Upper lobe of right lung (tissue), 1 donor: ENCODE measurements at regions not wholly inside any gene's neighbourhood (a gene's known extent, or its start where the extent isn't known, plus 50 kb on each side); places are given as distances from the start of the nearest gene placed in this dataset.
"Not testable (repeated sequence)": the region's sequence is repeated elsewhere in the genome, so short reads cannot be mapped to it uniquely, and the experiment has no call there.

ENCODE experiments used
- ATAC-seq: fragments of 200-7000 bp; cut with Tn5 transposase; one replicate; pipeline ENCODE4 v1.9.1; 2020; ENCODE audit warnings: mild to moderate bottlenecking, moderate library complexity
- DNase-seq: peaks from one replicate; pipeline ENCODE4 v3.0.0-alpha.2; 2020
- H3K27ac ChIP-seq: fragments of 200-600 bp; one replicate; pipeline ENCODE4 v1.8.0; 2022
- H3K27me3 ChIP-seq: fragments of 200-600 bp; one replicate; pipeline ENCODE4 v1.8.0; 2022; ENCODE audit warnings: mild to moderate bottlenecking
- H3K36me3 ChIP-seq: fragments of 200-600 bp; one replicate; pipeline ENCODE4 v1.8.0; 2022
- H3K4me1 ChIP-seq: fragments of 200-600 bp; one replicate; pipeline ENCODE4 v1.8.0; 2022
- H3K4me3 ChIP-seq: fragments of 200-600 bp; one replicate; pipeline ENCODE4 v1.8.0; 2022; ENCODE audit warnings: mild to moderate bottlenecking
- H3K9me3 ChIP-seq: fragments of 200-600 bp; one replicate; pipeline ENCODE4 v1.8.0; 2022
- intact Hi-C: fragments of 100-400 bp; cut with DNase I; formaldehyde crosslinking; loops from one replicate; pipeline ENCODE4 v1.11.0; 2022
- TF ChIP-seq, protein P1 (sequence below): fragments of 200-600 bp; IDR thresholded peaks from one replicate; pipeline ENCODE4 v1.8.0; 2022; ENCODE audit warnings: antibody characterized with exemption
- donor health status: DM: no; HTN: yes; CAD: no; lungs with severe emphysema.

DNA sequence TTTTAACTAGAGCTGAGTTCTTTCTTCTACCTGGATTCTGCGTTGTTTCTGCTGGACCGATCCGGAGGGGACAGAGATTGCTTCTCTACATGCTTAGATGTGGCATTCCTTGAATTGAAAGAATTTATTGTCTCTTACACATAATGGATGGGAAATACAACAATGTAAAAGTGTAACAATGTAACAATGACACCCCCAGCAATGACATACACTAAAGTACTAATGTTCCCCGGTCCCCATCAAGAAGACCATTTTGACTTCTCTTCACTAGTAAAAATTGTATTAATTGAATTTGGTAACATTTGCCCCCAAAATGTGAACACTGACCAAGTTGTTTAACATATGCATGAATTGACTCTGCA, 760.2 kb downstream of the TAF11L14 start:
- intact Hi-C loops, result no loop called here
- H3K9me3 ChIP-seq, result no peaks in the 10 kb centered on the region
- no peak overlapping the region for H3K27ac ChIP-seq
- H3K27me3 ChIP-seq, result no peaks in the 10 kb centered on the region
- no peaks in the 10 kb centered on the region for H3K36me3 ChIP-seq
- H3K4me3 ChIP-seq, result no peak overlapping the region
- ATAC-seq, result no peak
- TF ChIP-seq, protein P1, sequence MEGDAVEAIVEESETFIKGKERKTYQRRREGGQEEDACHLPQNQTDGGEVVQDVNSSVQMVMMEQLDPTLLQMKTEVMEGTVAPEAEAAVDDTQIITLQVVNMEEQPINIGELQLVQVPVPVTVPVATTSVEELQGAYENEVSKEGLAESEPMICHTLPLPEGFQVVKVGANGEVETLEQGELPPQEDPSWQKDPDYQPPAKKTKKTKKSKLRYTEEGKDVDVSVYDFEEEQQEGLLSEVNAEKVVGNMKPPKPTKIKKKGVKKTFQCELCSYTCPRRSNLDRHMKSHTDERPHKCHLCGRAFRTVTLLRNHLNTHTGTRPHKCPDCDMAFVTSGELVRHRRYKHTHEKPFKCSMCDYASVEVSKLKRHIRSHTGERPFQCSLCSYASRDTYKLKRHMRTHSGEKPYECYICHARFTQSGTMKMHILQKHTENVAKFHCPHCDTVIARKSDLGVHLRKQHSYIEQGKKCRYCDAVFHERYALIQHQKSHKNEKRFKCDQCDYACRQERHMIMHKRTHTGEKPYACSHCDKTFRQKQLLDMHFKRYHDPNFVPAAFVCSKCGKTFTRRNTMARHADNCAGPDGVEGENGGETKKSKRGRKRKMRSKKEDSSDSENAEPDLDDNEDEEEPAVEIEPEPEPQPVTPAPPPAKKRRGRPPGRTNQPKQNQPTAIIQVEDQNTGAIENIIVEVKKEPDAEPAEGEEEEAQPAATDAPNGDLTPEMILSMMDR, result no peak
- DNase-seq, result no peak
- no peaks in the 10 kb centered on the region for H3K4me1 ChIP-seq

- ATAC-seq (peak; percentile 40), DNase-seq (no peak)
- H3K27ac ChIP-seq, result no peak overlapping the region
- no peaks in the 10 kb centered on the region for H3K9me3 ChIP-seq
- intact Hi-C loops, result no loop called here
- no peaks in the 10 kb centered on the region for H3K27me3 ChIP-seq
- H3K36me3 ChIP-seq, result no peaks in the 10 kb centered on the region
- TF ChIP-seq, protein P1, result no peak
- H3K4me1 ChIP-seq, result no peaks in the 10 kb centered on the region
- no peak overlapping the region for H3K4me3 ChIP-seq
Observed at GRCh38 chr5:18395126-18396110, 761.2 kb downstream of the TAF11L14 start.

- Histone ChIP-seq H3K36me3 (no peaks in the 10 kb centered on the region), H3K4me3 (no peak overlapping the region), H3K9me3 (no peaks in the 10 kb centered on the region), H3K27me3 (no peaks in the 10 kb centered on the region), H3K27ac (no peak overlapping the region), H3K4me1 (no peaks in the 10 kb centered on the region)
- TF ChIP-seq, protein P1, result no peak
- ATAC-seq, result peak; percentile 69
- intact Hi-C loops, result no loop called here
- DNase-seq, result no peak
Observed at GRCh38 chr5:18397371-18397770, 763.1 kb downstream of the TAF11L14 start.

DNA sequence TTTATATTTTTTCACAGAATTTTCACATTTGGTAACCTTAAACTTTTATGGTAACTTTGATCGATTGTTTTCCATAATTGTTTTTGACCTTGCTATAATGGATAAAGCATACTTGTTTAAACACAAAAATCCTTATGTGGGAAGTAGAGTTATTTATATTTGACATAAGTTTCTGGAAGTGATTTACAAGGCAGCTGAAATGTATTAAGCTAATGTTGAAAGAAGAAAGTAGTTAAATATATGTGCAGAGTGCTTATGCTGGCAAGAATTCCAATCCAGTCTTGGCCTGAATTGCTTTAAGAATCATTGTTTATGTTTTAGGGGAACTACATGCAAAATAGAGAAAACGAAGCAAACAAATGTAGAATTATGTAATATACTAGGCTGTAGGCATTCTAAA, 763.6 kb downstream of the TAF11L14 start:
- Histone ChIP-seq H3K27ac (no peak overlapping the region), H3K27me3 (no peaks in the 10 kb centered on the region), H3K9me3 (no peaks in the 10 kb centered on the region), H3K4me1 (no peaks in the 10 kb centered on the region), H3K36me3 (no peaks in the 10 kb centered on the region), H3K4me3 (no peak overlapping the region)
- DNase-seq, result no peak
- TF ChIP-seq, protein P1, result no peak
- intact Hi-C loops, result no loop called here
- no peak for ATAC-seq

DNA sequence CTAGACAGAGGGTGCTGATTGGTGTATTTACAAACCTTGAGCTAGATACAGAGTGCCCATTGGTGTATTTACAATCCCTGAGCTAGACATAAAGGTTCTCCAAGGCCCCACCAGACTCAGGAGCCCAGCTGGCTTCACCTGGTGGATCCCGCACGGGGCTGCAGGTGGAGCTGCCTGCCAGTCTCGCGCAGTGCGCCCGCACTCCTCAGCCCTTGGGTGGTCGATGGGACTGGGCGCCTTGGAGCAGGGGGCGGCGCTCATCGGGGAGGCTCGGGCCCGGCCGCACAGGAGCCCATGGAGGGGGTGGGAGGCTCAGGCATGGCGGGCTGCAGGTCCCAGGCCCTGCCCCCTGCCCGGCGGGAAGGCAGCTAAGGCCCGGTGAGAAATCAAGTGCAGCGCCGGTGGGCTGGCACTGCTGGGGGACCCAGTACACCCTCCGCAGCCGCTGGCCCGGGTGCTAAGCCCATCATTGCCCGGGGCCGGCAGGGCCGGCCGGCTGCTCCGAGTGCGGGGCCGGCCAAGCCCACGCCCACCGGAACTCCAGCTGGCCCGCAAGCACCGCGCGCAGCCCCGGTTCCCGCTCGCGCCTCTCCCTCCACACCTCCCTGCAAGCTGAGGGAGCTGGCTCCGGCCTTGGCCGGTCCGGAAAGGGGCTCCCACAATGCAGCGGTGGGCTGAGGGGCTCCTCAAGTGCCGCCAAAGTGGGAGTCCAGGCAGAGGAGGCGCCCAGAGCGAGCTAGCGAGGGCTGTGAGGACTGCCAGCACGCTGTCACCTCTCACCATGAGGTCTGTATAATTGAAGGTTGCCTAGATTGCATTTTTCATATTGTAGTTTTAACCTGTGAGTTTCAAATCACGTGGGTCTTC, 765.4 kb downstream of the TAF11L14 start:
- H3K9me3 ChIP-seq, ATAC-seq, H3K27me3 ChIP-seq, H3K4me3 ChIP-seq, H3K36me3 ChIP-seq, DNase-seq, intact Hi-C loops, H3K4me1 ChIP-seq, H3K27ac ChIP-seq: not testable (repeated sequence)

GRCh38 chr5:18403141-18403540, 768.9 kb downstream of the TAF11L14 start:
- intact Hi-C loops, result no loop called here
- ATAC-seq (no peak), DNase-seq (no peak)
- Histone ChIP-seq H3K4me1 (no peaks in the 10 kb centered on the region), H3K9me3 (no peaks in the 10 kb centered on the region), H3K4me3 (no peak overlapping the region), H3K27ac (no peak overlapping the region), H3K27me3 (no peaks in the 10 kb centered on the region), H3K36me3 (no peaks in the 10 kb centered on the region)
- TF ChIP-seq, protein P1, result no peak
